ENCODE measurements at regions not wholly inside any gene's neighbourhood (a gene's known extent, or its start where the extent isn't known, plus 50 kb on each side); places are given as distances from the start of the nearest gene placed in this dataset.

DNA sequence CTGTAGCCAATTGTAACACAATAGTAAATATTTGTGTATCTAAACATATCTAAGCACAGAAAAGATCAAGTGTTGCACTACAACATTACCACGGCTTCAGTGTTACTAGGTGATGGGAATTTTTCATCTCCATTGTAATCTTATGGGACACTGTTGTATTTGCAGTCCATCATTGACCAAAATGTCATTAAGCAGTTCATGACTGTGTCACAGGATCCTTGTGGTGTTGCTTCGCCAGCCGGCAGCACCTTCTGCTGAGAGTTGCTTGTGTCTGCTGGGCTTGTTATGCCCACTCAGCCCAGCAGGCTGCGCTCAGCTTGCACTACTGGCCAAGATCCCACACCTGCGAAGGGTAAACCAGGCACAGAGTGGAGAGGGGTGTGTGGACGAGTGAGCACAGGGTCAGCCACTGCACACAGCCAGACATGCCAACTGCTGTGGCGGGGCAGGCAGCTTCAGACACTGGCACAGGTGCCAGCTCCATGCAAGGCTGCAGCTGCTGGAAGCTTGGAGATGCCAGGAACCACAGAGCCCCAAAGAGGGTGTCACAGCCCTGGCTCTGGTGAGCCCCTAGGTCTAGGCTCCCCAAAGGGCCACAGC is 273.7 kb downstream of the CETN3 start:
- Mint-ChIP-seq H3K4me1 (no peaks in the 10 kb centered on the region), H3K27ac (no peak overlapping the region), H3K27me3 (no peaks in the 10 kb centered on the region), H3K4me3 (no peak overlapping the region), H3K9me3 (no peaks in the 10 kb centered on the region)
- ATAC-seq (peak; percentile 32), DNase-seq (no peak)

GRCh38 chr5:90134892-90135291 is 274.7 kb downstream of the CETN3 start:
- Mint-ChIP-seq H3K4me1 (no peaks in the 10 kb centered on the region), H3K9me3 (no peaks in the 10 kb centered on the region), H3K27me3 (no peaks in the 10 kb centered on the region), H3K27ac (no peak overlapping the region), H3K4me3 (no peak overlapping the region)
- ATAC-seq (no peak), DNase-seq (no peak)

GRCh38 chr5:90134381-90134780 is 275.2 kb downstream of the CETN3 start:
- peak overlapping the region in 1 of 2 donors; percentile 68 for H3K27ac Mint-ChIP-seq
- H3K4me1 Mint-ChIP-seq = no peaks in the 10 kb centered on the region
- H3K4me3 Mint-ChIP-seq = no peak overlapping the region
- DNase-seq (no peak), ATAC-seq (no peak)
- H3K9me3 Mint-ChIP-seq = no peaks in the 10 kb centered on the region
- H3K27me3 Mint-ChIP-seq = no peaks in the 10 kb centered on the region

GRCh38 chr5:90133941-90134340 is 275.6 kb downstream of the CETN3 start:
- no peaks in the 10 kb centered on the region for H3K4me1 Mint-ChIP-seq
- H3K27ac Mint-ChIP-seq = no peak overlapping the region
- no peak for ATAC-seq
- no peaks in the 10 kb centered on the region for H3K27me3 Mint-ChIP-seq
- no peak overlapping the region for H3K4me3 Mint-ChIP-seq
- no peak for DNase-seq
- H3K9me3 Mint-ChIP-seq = no peaks in the 10 kb centered on the region

DNA sequence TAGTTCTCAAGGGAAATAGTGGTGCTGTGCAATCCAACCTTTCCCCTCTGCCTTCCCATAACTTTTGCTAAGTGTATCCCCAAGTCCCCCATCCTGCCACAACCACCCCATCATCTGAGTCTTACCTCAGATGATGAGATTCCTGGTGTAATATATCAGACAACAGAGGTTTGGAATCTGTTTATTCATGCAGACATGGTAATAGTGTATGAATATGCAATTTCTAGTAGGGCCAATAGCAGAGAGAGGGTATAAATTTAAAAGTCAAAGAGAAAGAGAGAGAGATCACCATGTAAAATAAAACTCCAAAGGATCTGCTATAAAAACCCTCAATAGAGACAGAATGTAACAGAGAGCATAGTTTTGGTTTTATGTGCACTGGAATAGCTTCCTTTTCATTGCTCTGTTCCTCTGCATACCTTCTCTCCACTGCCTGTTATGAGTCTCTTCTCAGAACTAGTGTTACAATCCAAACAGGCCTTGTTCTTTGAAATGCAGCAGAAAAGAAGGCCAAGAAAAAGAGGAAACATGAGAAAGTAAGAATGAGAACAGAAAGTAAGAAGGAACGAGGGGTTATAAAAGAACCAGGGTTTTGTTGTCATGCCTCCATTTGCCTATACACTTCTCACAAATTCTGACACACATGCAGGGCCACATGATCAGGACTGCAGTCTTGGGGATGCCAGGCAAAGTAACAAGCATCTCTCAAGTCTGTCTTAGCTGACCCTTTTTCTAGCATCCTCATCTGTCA is 278.0 kb downstream of the CETN3 start:
- H3K4me3 Mint-ChIP-seq = no peak overlapping the region
- no peaks in the 10 kb centered on the region for H3K9me3 Mint-ChIP-seq
- H3K4me1 Mint-ChIP-seq = no peaks in the 10 kb centered on the region
- no peaks in the 10 kb centered on the region for H3K27me3 Mint-ChIP-seq
- no peak overlapping the region for H3K27ac Mint-ChIP-seq
- DNase-seq (no peak), ATAC-seq (no peak)

- Mint-ChIP-seq H3K4me3 (no peak overlapping the region), H3K27me3 (no peaks in the 10 kb centered on the region), H3K27ac (no peak overlapping the region), H3K4me1 (no peaks in the 10 kb centered on the region), H3K9me3 (no peaks in the 10 kb centered on the region)
- ATAC-seq (no peak), DNase-seq (no peak)
Measured at GRCh38 chr5:90128551-90128950, 281.0 kb downstream of the CETN3 start.

- Mint-ChIP-seq H3K9me3 (no peaks in the 10 kb centered on the region), H3K27ac (no peak overlapping the region), H3K27me3 (no peaks in the 10 kb centered on the region), H3K4me3 (no peak overlapping the region), H3K4me1 (no peaks in the 10 kb centered on the region)
- DNase-seq (no peak), ATAC-seq (no peak)
Measured at GRCh38 chr5:90119531-90119971, 290.0 kb downstream of the CETN3 start.

- ATAC-seq = no peak
- Mint-ChIP-seq H3K9me3 (no peaks in the 10 kb centered on the region), H3K4me1 (no peaks in the 10 kb centered on the region), H3K4me3 (no peak overlapping the region), H3K27ac (no peak overlapping the region), H3K27me3 (no peaks in the 10 kb centered on the region)
- no peak for DNase-seq
Measured at GRCh38 chr5:90117005-90117404, 292.6 kb downstream of the CETN3 start.

GRCh38 chr5:90113108-90113507 is 296.4 kb downstream of the CETN3 start:
- no peak overlapping the region for H3K4me3 Mint-ChIP-seq
- no peaks in the 10 kb centered on the region for H3K27me3 Mint-ChIP-seq
- no peaks in the 10 kb centered on the region for H3K4me1 Mint-ChIP-seq
- H3K9me3 Mint-ChIP-seq = no peaks in the 10 kb centered on the region
- ATAC-seq = no peak
- H3K27ac Mint-ChIP-seq = no peak overlapping the region
- DNase-seq = no peak

- H3K27me3 Mint-ChIP-seq = no peaks in the 10 kb centered on the region
- DNase-seq = no peak
- H3K4me3 Mint-ChIP-seq = no peak overlapping the region
- no peaks in the 10 kb centered on the region for H3K9me3 Mint-ChIP-seq
- no peak for ATAC-seq
- H3K4me1 Mint-ChIP-seq = no peaks in the 10 kb centered on the region
- H3K27ac Mint-ChIP-seq = no peak overlapping the region
Measured at GRCh38 chr5:90112033-90112692, 297.4 kb downstream of the CETN3 start.

- no peak overlapping the region for H3K27ac Mint-ChIP-seq
- H3K9me3 Mint-ChIP-seq = no peaks in the 10 kb centered on the region
- H3K27me3 Mint-ChIP-seq = no peaks in the 10 kb centered on the region
- no peak for ATAC-seq
- H3K4me1 Mint-ChIP-seq = no peaks in the 10 kb centered on the region
- H3K4me3 Mint-ChIP-seq = no peak overlapping the region
- no peak for DNase-seq
Measured at GRCh38 chr5:90111364-90112032, 298.1 kb downstream of the CETN3 start.

DNA sequence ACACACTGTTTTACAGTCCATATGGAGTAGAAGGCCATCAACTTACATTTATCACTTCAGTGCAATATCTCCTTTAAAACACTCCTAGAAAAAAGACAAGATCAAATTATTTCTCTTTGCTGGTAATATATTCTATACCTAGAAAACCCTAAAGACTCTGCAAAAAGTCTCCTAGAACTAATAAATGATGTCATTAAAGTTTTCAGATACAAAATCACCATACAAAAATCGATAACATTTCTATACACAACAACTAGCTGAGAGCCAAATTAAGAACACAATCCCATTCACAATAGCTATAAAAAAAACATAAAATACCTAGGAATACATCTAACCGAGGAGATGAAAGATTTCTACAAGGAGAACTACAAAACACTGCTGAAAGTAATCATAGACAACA is 300.3 kb downstream of the CETN3 start:
- Mint-ChIP-seq H3K4me3 (no peak overlapping the region), H3K9me3 (peaks cover 10 to 11% of the 10 kb centered on the region in 2 donors), H3K27me3 (no peaks in the 10 kb centered on the region), H3K27ac (no peak overlapping the region), H3K4me1 (no peaks in the 10 kb centered on the region)
- ATAC-seq = no peak
- no peak for DNase-seq

DNA sequence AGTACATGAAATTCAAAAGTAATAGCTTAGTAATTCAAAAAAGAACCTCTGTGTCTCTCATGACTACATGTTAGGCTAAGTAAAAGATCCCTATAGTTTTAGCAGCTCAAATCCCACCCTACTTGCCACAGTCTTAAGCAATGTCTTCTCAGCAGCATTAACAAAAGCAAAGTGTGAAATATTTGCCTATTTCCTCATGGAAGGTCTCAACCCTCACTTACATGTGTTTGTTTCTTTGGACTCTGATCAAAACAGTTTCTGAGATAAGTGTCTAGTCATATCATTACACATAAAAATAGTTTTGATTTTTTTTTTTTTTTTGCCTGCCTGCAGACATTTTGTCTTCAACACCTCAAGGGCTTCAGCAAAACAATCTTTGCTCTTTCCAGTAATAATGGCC is 310.5 kb downstream of the CETN3 start:
- H3K27ac Mint-ChIP-seq = no peak overlapping the region
- no peaks in the 10 kb centered on the region for H3K4me1 Mint-ChIP-seq
- H3K4me3 Mint-ChIP-seq = no peak overlapping the region
- DNase-seq = no peak
- peaks cover 0 to 6% of the 10 kb centered on the region in 2 donors for H3K9me3 Mint-ChIP-seq
- H3K27me3 Mint-ChIP-seq = no peaks in the 10 kb centered on the region
- no peak for ATAC-seq

DNA sequence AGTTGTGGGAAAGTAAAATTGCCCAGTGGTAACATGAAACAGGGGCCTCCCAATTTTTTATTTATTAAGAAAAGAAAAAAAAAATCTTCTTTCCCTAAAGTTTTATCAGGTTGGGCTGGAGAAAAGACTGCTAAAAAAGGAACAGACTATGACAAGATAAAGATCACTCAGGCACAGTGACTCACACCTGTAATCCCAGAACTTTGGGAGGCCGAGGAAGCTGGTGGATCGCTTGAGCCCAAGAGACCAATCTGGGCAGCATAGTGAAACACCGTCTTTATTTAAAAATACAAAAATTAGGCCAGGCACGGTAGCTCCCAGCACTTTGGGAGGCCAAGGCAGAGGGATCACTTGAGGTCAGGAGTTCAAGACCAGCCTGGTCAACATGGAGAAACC is 312.5 kb downstream of the CETN3 start:
- no peak for ATAC-seq
- DNase-seq = no peak
- H3K4me1 Mint-ChIP-seq = no peaks in the 10 kb centered on the region
- no peak overlapping the region for H3K27ac Mint-ChIP-seq
- no peak overlapping the region for H3K4me3 Mint-ChIP-seq
- H3K9me3 Mint-ChIP-seq = peaks cover 0 to 6% of the 10 kb centered on the region in 2 donors
- no peaks in the 10 kb centered on the region for H3K27me3 Mint-ChIP-seq

DNA sequence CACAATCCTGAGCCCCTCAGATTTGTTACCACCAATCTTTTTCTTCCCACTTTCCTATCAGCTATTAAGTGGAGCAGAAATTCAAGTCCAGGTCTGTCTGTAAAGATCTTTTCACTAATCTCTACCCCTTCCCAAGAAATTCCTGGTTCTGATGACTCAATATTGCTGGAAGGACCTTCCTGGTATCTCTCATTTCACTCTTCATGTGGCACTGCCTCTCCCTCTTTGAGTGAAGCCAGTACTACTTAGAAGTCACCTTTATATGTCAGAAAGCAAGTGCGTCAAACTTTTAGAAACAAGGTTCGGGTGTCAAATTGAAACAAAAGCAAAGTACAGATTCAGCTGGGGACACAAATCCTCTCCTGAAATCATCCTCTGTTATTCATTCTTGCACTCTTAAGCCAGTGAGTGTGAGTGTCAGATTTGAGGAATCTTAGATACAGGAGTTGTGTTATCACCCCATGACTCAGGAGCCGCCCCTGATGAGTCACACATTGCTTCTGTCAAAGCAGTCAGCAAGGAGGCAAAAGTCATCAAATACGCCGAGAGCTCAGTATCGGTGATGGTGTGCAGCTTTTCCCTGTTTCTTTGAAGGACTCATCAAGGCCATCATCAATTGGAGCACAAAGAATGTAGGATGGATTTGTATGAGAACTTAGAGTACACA is 313.0 kb downstream of the CETN3 start:
- no peak for ATAC-seq
- H3K27me3 Mint-ChIP-seq = no peaks in the 10 kb centered on the region

More for the DNA sequence above, 313.0 kb downstream of the CETN3 start:
- no peak overlapping the region for H3K4me3 Mint-ChIP-seq
- no peak for DNase-seq
- no peak overlapping the region for H3K27ac Mint-ChIP-seq
- H3K4me1 Mint-ChIP-seq = no peaks in the 10 kb centered on the region
- H3K9me3 Mint-ChIP-seq = peaks cover 0 to 6% of the 10 kb centered on the region in 2 donors

Data from stimulated activated naive CD8-positive, alpha-beta T cell treated with anti-CD3 and anti-CD28 coated beads, Interleukin-15, amount 100 ng/mL, for 72 hours (primary cell).